ENCODE measurements at regions not wholly inside any gene's neighbourhood (a gene's known extent, or its start where the extent isn't known, plus 50 kb on each side); places are given as distances from the start of the nearest gene placed in this dataset.

GRCh38 chr3:22495241-22495640 is 707.9 kb upstream of the UBE2E2 start:
- Histone ChIP-seq H3K36me3 (no peaks in the 10 kb centered on the region), H3K9me3 (no peaks in the 10 kb centered on the region), H3K27me3 (no peaks in the 10 kb centered on the region), H3K27ac (no peak overlapping the region), H3K4me1 (peaks cover 0 to 5% (median 0%) of the 10 kb centered on the region in 4 donors), H3K4me3 (no peak overlapping the region)
- no peak for DNase-seq
- WGBS, 5 donors = 21 to 49% (median 39%) methylated on average over 2 of the region's 2 CpGs
- no peak for TF ChIP-seq POLR2AphosphoS5 (IDR thresholded peaks at IDR 0.05)
- TF ChIP-seq EP300 (IDR thresholded peaks at IDR 0.05) = no peak
- TF ChIP-seq, protein P1, sequence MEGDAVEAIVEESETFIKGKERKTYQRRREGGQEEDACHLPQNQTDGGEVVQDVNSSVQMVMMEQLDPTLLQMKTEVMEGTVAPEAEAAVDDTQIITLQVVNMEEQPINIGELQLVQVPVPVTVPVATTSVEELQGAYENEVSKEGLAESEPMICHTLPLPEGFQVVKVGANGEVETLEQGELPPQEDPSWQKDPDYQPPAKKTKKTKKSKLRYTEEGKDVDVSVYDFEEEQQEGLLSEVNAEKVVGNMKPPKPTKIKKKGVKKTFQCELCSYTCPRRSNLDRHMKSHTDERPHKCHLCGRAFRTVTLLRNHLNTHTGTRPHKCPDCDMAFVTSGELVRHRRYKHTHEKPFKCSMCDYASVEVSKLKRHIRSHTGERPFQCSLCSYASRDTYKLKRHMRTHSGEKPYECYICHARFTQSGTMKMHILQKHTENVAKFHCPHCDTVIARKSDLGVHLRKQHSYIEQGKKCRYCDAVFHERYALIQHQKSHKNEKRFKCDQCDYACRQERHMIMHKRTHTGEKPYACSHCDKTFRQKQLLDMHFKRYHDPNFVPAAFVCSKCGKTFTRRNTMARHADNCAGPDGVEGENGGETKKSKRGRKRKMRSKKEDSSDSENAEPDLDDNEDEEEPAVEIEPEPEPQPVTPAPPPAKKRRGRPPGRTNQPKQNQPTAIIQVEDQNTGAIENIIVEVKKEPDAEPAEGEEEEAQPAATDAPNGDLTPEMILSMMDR (IDR thresholded peaks at IDR 0.05) = no peak
- no peak for TF ChIP-seq POLR2A (IDR thresholded peaks at IDR 0.05)
- intact Hi-C loops (cut with DNase I; ENCODE audit: low total_unique reads) = no loop called here

GRCh38 chr3:22495791-22496190 is 707.3 kb upstream of the UBE2E2 start:
- DNase-seq = peak in 1 of 2 donors; percentile 65
- WGBS, 5 donors = 15 to 57% (median 39%) methylated on average over 1 of the region's 1 CpG
- intact Hi-C loops (cut with DNase I; ENCODE audit: low total_unique reads) = no loop called here
- Histone ChIP-seq H3K4me1 (peaks cover 0 to 5% (median 0%) of the 10 kb centered on the region in 4 donors), H3K36me3 (no peaks in the 10 kb centered on the region), H3K9me3 (no peaks in the 10 kb centered on the region), H3K27me3 (no peaks in the 10 kb centered on the region), H3K27ac (no peak overlapping the region), H3K4me3 (no peak overlapping the region)
- TF ChIP-seq, protein P1 (IDR thresholded peaks at IDR 0.05) = no peak
- TF ChIP-seq POLR2A (IDR thresholded peaks at IDR 0.05) (no peak), POLR2AphosphoS5 (IDR thresholded peaks at IDR 0.05) (no peak), EP300 (IDR thresholded peaks at IDR 0.05) (no peak)

GRCh38 chr3:22496641-22497040 is 706.5 kb upstream of the UBE2E2 start:
- H3K4me1 ChIP-seq = no peaks in the 10 kb centered on the region
- no peak overlapping the region for H3K27ac ChIP-seq
- H3K4me3 ChIP-seq = no peak overlapping the region
- DNase-seq = no peak
- no peaks in the 10 kb centered on the region for H3K27me3 ChIP-seq
- 79 to 93% (median 83%) methylated on average over 1 of the region's 1 CpG for WGBS, 5 donors
- intact Hi-C loops (cut with DNase I; ENCODE audit: low total_unique reads) = no loop called here
- TF ChIP-seq, protein P1 (IDR thresholded peaks at IDR 0.05) = no peak
- TF ChIP-seq POLR2AphosphoS5 (IDR thresholded peaks at IDR 0.05) (no peak), EP300 (IDR thresholded peaks at IDR 0.05) (no peak), POLR2A (IDR thresholded peaks at IDR 0.05) (no peak)
- no peaks in the 10 kb centered on the region for H3K36me3 ChIP-seq
- H3K9me3 ChIP-seq = no peaks in the 10 kb centered on the region

DNA sequence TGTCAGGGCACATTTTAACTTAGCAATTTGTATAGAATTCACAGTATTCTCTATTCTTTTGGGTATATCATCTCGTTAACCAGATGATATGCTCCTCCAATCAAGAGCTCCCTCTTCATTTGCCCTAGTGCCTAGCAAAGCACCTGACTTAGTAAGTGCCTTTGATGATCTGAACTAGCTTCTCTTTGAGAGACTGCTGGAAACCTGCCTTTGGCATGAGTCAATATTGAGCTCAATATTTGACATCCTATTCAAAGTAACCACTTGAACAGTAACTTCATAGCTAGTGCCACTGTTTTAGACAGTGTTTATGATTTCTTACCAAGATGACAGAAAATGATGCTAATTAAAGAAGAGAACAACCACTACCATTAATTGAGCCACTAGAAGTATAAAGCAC is 696.3 kb upstream of the UBE2E2 start:
- no peak for TF ChIP-seq POLR2AphosphoS5 (IDR thresholded peaks at IDR 0.05)
- TF ChIP-seq, protein P1 (IDR thresholded peaks at IDR 0.05) = no peak
- TF ChIP-seq POLR2A (IDR thresholded peaks at IDR 0.05) = no peak
- TF ChIP-seq EP300 (IDR thresholded peaks at IDR 0.05) = no peak
- intact Hi-C loops (cut with DNase I; ENCODE audit: low total_unique reads) = no loop called here
- no peak overlapping the region for H3K4me3 ChIP-seq
- DNase-seq = no peak
- H3K9me3 ChIP-seq = peaks cover 0 to 16% (median 5%) of the 10 kb centered on the region in 4 donors
- H3K36me3 ChIP-seq = no peaks in the 10 kb centered on the region
- H3K4me1 ChIP-seq = no peaks in the 10 kb centered on the region
- no peaks in the 10 kb centered on the region for H3K27me3 ChIP-seq
- WGBS, 5 donors = 33 to 70% (median 48%) methylated on average over 1 of the region's 1 CpG
- H3K27ac ChIP-seq = no peak overlapping the region

Data from stomach (tissue), 8 donors.